Endometrium (tissue), 2 donors: ENCODE measurements at regions not wholly inside any gene's neighbourhood (a gene's known extent, or its start where the extent isn't known, plus 50 kb on each side); places are given as distances from the start of the nearest gene placed in this dataset.
"Not testable (repeated sequence)": the region's sequence is repeated elsewhere in the genome, so short reads cannot be mapped to it uniquely, and the experiment has no call there.

Experiments used
- FAIRE-seq: peaks from 2 replicates; lab custom pipeline; 2012; peaks lifted over from hg19 to GRCh38; lab: Jason Lieb, UNC
- donor health status: control.
- donor health status: control.

DNA sequence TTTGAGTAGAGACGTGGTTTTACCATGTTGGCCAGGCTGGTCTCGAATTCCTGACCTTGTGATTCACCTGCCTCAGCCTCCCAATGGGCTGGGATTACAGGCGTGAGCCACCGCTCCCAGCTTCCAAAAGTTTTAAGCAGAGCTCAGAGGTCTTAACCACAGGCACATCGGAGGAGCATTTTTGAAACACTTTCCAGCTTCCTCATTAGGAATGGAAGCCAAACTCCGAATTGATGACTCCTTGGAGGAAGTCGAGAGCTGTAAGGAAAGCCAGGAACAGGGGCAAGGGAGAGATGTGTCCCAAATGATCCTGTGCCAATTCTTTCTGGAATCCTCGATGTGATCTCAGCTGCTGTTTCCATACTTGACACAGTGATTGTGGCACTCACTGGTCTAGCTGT, 56.2 kb upstream of the CCZ1B start:
- FAIRE-seq: not testable (repeated sequence)

DNA sequence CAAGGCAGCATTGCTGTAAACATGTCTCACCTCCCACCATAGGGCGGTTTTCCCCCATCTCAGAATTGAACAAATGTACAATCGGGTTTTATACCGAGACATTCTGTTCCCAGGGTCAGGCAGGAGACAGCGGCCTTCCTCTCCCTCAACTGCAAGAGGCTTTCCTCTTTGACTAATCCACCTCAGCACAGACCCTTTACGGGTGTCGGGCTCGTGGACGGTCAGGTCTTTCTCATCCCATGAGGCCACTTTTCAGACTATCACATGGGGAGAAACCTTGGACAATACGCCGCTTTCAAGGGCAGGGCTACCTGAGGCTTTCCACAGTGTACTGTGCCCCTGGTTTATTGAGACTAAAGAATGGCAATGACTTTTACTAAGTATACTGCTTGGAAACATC, 57.7 kb upstream of the CCZ1B start:
- FAIRE-seq: not testable (repeated sequence)

DNA sequence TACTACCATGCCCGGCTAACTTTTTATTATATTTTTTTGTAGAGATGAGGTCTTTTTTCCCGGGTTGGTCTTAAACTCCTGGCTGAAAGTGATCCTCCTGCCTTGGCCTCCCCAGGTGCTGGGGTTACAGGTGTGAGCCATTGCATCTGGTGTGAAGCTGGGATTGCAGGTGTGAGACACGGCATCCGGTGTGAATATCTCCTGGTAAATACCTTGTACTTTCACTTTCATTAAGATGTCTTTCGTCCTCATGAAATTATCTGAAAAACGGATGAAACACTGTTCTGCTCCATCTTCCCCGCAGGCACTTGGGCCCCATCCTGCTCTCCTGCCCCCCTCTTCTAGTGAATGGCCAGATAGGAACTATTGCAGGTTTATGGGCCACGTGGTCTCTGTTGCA, 60.1 kb upstream of the CCZ1B start:
- FAIRE-seq: no peak

DNA sequence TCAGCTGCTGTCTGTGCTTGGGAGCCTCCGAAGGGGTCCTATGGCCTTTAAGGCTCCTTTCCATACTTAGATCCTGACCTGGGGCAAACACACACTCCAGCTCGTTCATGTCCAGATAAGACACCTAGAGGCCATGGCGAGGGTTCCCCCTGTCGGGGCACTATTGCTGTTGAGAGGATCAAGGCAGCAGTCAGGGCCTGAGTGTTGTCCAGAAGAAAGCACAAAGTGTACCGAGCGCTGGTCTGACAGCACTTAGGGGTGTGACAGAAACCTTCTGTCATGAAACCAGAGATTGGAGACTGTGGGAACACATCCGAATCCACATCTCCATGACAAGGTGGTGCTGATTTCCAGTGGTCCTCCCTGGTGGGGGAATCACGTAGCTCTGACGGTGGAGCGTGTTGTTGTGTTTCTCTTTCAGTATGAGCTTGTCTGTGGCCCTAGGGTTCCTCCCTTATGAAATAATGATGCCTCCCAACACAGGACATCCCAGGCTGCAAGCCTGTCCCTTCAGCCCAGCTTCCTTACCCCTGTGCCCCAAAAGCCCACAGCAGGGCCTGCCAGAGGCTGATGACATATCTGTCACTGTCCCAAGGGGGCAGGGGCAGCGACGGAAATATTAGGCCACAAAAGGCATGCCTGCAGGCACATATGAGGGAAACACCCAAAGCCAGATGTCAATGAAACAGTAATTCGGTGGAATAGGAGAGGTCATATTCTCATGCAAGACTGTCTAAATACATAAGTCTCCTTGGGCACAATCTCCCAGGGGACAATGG, 62.4 kb upstream of the CCZ1B start:
- FAIRE-seq: not testable (repeated sequence)

DNA sequence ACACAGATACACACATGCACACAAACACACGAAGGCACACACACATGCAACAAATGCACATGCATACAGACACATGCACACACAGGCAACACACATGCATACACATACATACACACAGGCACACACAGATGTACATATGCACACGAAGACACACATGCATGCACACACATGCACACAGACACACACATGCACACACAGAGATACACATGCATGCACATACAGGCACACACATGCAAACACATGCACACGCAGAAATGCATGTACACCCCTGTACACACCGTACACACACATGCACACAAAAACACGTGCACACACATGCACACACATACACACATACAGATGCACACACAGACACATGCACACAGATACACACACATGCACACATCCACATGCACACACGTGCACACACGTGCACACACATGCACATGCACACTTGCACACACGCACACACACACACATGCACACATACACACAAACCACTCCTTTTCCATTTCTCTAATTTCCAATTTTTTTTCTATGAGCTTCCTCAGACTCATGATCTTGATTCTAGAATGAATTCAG, 63.3 kb upstream of the CCZ1B start:
- no peak for FAIRE-seq

DNA sequence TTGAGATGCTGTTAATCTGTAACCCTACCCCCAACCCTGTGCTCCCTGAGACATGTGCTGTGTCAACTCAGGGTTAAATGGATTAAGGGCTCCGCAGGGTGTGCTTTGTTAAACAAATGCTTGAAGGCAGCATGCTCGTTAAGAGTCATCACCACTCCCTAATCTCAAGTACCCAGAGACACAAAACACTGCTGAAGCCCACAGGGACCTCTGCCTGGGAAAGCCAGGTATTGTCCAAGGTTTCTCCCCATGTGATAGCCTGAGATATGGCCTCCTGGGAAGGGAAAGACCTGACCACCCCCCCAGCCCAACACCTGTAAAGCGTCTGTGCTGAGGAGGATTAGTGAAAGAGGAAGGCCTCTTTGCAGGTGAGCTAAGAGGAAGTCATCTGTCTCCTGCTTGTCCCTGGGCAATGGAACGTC, 76.0 kb upstream of the CCZ1B start:
- not testable (repeated sequence) for FAIRE-seq

DNA sequence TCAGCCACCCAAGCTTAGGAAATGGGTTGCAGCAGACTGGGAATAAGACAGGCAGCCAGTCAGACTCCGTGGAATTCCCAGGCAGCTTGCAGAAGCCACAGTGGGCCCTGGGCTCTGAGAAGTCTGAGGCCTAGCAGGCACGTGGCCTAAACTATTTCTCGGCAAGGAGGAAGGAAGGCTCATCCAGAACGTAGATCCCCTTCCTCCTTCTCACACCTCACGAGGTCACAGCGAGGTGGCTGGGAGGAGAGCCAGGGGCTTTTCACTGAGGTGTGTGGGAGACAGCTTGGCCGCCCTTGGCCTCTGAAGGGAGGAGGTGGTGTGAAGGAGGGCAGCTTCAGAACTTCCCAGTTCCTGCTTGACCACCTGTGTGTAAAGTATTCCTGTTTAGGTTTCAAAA, 77.2 kb upstream of the CCZ1B start:
- not testable (repeated sequence) for FAIRE-seq

DNA sequence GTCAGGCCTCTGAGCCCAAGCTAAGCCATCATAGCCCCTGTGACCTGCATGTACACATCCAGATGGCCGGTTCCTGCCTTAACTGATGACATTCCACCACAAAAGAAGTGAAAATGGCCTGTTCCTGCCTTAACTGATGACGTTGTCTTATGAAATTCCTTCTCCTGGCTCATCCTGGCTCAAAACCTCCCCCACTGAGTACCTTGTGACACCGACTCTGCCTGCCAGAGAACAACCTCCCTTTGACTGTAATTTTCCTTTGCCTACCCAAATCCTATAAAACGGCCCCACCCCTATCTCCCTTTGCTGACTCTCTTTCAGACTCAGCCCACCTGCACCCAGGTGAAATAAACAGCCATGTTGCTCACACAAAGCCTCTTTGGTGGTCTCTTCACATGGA, 77.7 kb upstream of the CCZ1B start:
- FAIRE-seq: not testable (repeated sequence)

DNA sequence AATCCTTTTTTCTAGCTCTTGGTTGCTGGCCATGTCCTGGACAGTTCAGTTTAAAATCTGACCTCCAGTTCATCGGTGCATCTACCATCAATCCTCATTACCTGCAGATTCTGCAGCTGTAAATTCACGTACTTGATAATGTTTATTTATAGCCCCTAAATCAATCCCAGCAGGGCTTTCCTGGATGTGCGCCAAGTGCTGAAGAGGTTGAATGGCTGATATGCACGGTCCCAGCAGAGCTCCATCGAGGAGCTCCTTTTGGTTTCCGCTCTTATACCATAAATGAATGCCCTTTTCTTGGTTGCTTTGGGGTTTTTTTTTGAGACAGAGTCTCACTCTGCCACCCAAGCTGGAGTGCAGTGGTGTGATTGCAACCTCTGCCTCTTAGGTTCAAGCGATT, 91.2 kb upstream of the CCZ1B start:
- no peak for FAIRE-seq

DNA sequence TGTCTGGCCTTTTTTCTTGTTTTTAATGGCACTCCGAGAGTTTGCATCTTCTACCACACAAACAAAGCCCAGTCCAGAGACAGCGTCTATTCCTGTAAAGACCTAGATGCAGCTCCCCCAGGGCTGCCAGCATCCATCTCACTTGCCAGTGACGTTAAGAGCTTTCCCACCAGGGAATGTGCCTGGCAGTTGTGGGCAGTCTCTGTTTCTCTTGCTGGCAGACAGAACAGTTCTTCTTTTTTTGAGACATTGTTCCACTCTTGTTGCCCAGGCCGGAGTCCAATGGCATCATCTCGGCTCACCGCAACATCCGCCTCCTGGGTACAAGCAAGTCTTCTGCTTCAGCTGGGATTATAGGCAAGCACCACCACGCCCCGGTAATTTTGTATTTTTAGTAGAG, 93.1 kb upstream of the CCZ1B start:
- not testable (repeated sequence) for FAIRE-seq

DNA sequence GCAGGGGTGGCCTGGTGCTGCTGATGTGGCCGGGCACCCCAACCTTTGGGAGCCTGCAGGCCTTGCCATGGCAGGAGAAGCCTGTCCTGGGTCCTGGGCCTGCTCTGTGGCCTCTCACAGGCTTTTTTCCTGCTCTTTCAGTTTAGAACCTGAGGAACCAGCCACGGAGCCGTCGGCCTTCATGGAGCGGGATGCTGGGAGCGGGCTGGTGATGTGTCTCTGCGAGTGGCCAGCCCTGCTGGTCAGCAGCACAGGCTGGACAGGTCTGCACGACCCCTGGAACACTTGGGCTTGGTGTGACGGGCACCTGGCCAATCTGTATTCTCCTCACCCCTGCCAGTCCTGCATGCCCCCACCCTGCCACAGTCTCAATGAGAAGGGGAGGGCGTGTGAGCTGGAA, 98.4 kb upstream of the CCZ1B start:
- FAIRE-seq: not testable (repeated sequence)

DNA sequence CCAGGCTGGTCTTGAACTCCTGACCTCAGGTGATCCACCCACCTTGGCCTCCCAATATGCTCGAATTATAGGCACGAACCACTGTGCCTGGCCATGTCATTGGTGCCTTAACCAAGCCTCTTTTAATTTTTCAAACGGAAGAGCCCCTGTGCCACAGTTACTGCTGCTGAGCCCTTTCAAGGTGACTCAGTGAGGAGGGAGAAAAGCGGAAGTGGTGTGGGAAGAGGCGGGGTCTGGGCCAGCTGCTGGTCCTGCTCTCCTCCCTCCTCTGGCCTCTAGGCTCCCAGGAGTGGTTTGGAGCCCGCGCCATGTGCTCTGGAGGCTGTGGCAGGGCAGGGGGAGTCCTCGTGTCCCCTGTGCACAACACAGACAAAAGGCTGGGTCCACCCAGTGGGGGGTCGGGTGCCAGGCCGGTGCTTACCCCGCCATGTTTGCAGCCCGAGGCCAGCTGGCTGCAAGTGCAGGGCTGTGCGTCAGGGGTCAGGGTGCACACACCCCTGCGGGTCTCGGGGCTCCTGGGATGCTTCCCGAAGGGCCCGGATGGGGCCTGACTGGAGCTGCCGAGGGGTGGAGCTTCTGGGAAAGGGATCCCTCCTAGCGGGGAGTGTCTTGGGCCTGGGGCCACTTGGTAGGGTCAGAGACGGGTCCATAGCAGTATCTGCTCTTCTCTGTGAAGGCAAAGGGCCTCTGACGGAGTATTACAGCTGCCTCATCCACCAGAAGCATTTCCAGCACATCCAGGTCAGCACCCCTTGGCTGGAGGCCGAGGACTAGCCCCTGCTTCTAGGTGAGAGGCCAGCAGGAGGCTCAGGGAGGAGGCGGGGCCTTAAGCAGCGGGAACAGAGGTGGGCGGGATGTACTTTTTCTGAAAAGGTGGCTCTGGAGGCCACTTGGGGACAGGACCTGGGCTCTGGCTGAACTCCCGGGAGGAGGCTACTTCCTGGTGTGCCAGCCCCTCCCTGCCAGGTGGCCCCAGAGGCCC, 100.4 kb upstream of the CCZ1B start:
- not testable (repeated sequence) for FAIRE-seq

DNA sequence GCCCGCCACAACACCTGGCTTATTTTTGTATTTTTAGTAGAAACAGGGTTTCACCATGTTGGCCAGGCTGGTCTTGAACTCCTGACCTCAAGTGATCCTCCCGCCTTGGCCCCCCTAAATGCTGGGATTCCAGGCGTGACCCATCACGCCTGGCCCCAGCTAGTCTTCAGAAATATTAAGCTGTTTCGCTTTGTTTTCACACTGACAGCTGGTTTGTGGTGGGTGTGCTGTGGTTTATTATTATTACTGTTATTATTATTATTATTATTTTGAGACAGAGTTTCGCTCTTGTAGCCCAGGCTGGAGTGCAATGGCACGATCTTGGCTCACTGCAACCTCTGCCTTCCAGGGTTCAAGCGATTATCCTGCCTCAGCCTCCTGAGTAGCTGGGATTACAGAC, 101.6 kb upstream of the CCZ1B start:
- FAIRE-seq: not testable (repeated sequence)

DNA sequence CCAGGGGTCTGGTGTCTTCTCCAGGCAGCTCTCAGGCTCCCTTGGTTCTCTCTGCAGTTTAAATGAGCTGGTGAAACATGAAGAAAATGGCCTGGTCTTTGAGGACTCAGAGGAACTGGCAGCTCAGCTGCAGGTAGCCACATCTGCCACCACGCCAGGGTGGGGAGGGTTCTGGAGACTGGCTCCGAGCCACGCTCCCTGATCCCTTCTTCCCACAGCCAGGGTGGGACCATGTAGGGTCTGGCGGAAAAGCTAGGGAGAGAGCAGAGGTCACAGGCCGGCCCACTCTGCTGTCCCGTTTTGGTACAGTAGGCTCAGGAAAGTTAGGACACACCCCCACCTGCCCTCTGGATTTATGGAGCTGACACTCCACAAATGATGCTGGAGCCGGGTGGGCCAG, 103.5 kb upstream of the CCZ1B start:
- FAIRE-seq: not testable (repeated sequence)

DNA sequence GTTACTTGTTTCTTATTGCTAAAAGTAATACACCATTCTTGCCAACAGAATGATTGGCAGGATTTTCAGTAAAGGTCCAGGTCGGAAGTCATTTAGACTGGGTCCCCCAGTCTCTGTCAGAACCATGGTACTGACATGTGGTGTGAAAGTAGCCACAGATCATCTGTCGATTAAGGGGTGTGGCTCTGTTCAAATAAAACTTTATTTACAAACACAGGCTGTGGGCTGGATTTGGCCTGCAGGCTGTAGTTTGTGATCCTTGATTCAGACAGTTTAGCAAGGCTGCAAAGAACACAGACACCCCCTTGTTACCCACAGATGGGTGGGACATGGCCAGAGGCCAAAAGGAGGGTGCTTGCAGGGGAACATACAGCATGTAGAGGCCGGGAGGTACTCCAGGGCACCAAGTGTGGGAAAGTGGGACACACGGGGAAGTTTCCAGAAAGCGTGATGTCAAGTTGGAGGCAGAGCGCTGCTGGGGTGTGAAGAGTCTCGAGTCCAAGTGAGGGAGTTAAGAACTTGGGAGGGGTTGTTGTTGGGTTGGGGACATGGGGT, 104.1 kb upstream of the CCZ1B start:
- FAIRE-seq: not testable (repeated sequence)

DNA sequence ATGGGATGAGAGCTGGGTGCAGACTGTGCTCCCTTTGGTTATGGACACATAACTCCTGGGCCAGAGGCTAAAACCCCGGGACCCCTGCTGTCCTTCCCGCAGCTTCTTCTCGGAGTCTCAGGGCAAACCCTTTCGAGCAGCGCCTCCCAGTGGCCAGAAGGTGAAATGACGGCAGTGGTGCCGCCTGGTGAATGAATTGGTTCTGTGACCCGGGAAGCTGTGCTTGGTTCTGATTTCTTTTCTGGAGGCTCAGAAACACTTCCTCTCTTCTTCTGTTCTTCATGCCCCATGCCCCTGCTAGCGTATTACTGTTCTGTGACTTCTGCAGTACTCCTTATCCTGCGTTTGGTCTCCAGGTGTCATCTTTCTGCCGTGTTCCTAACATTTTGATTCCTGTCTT, 104.7 kb upstream of the CCZ1B start:
- not testable (repeated sequence) for FAIRE-seq

DNA sequence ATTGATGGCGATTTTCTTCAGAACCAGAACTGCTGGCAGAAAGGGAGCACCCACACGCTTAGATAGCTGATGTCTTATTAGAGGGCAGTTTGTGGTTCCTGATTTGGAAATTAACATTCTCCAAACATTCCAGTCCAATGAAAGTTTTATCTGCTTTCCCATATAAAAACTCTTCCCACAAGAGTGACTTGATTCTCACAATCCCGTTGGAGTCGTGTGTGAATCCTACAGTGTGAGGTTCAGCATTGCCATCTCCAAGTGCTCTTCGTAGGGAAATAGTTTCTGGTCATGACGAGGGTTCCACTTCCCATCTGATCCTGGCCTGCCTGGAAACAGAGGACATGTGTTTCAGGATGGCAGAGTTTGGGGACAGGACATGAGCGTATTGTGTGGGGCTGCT, 105.4 kb upstream of the CCZ1B start:
- not testable (repeated sequence) for FAIRE-seq

DNA sequence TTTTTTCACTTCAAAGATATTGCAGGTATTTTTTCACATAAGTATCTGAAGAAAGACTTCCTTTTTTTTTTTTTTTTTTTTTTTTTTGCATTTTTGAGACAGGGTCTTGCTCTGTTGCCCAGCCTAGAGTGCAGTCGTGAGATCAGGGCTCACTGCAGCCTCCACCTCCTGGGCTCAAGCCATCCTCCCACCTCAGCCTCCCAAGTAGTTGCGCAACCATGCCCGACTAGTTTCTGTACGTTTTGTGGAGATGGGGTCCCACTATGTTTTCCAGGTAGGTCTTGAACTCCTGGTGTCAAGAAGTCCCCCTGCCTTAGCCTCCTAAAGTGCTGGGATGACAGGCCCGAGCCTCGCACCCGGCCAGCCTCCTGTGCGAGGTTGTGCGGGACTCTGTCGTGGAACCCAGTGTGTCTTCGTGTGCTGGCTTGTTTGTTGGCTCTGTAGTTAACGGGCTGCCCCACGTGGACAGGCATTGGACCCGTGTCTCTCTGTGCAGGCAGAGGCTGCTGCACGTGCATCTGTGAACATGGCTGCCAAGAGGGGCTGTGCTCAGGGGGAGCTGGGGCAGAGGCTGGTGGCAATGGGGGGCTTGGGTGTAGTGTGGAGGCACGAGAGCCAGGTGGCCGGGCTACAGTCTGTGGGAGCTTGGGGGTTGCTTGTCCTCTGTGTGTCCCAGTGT, 108.0 kb upstream of the CCZ1B start:
- FAIRE-seq: not testable (repeated sequence)

DNA sequence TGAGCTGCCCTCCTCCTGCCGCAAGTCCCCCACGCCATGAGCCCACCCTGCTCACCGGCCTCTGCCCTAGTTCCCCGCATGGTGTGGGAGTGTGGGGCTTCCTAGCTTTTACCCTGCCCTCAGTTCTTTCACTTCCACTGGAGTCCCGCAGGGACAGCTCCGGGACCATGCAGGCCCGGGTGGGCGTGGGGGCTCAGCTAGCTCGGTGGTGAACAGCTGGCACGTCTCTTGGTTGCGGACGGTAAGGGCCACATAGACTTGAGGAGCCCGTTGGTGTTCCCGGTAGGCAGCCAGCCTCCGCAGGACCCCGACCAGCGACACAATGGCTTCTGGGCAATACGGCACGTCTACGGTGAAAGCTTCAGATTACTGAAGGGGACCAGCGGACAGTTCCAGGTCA, 108.9 kb upstream of the CCZ1B start:
- FAIRE-seq: no peak

DNA sequence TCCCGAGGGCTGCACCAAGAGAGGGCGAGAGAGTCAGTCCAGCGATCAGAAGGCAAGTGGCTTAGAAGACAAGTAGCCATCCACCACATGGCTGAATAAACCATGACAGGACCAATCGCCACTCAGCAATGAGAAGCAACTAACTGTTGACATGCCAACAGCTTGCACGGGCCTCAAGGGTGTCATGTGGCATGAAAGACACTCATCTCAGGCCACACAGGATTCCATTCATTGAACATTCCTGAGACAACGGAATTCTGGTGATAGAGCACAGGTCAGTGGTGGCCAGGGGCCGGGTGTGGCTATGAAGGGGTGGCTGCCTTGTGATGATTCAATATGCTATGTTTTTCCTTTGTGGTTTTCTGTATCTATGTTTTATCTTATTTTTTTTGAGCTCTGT, 110.6 kb upstream of the CCZ1B start:
- not testable (repeated sequence) for FAIRE-seq

DNA sequence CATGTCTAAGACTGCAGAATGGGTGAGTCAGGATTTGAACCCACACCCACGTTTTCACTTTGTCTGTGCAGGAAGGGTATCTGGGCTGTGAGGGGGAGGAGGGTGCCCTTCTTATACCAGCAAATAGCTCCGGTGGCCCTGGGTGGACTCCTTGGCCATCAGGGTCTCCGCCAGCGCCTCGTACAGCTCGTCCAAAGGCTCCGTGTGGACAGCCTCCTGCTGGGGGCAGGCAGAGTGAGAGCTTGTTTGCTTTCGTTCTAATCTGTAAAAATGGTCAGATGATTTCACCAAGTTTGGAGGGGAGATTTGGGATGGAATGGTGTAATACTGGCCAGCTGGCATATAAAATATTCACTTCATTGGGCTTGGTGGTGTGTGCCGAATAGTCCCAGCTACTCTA, 111.7 kb upstream of the CCZ1B start:
- not testable (repeated sequence) for FAIRE-seq

DNA sequence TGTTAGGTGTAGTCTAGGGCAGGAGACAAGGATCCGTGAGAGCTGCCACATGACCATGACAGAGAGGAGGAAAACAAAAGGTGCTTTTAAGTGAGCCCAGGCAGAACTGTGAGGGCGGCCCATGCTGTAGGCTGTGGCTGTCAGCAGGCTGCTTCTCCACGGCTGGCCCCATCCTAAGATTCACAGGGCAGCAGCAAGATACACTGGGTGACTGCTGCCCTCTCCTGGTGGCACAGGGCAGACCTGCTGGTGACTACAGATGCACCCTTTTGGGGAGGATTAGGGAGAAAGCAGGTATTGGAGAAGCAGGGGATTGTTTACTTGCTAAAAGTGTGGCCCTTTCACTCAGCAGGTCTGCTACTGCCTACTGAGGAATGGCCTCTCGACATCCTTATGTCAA, 112.2 kb upstream of the CCZ1B start:
- not testable (repeated sequence) for FAIRE-seq
